GM19238 (cell line): ENCODE measurements at regions not wholly inside any gene's neighbourhood (a gene's known extent, or its start where the extent isn't known, plus 50 kb on each side); places are given as distances from the start of the nearest gene placed in this dataset.
"Not testable (repeated sequence)": the region's sequence is repeated elsewhere in the genome, so short reads cannot be mapped to it uniquely, and the experiment has no call there.

Source experiments
- DNase-seq: peaks from one replicate; pipeline ENCODE4 v3.0.0; 2011; ENCODE audit warnings: low spot score; ENCODE audit not compliant: insufficient read length

DNA sequence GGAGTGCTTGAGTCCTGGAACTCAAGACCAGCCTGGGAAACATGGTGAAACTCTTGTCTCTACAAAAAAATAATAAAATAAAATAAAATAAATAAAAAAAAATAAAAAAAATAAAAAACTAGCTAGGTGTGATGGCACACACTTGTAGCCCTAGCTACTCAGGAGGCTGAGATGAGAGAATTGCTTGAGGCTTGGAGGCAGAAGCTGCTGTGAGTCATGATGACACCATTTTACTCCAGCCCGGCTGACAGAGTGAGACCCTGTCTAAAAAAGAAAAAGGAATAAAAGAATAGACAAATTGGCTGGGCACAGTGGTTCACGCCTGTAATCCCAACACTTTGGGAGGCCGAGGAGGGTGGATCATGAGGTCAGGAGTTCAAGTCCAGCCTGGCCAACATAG, 1168.9 kb downstream of the SLITRK5 start:
- DNase-seq: no peak

DNA sequence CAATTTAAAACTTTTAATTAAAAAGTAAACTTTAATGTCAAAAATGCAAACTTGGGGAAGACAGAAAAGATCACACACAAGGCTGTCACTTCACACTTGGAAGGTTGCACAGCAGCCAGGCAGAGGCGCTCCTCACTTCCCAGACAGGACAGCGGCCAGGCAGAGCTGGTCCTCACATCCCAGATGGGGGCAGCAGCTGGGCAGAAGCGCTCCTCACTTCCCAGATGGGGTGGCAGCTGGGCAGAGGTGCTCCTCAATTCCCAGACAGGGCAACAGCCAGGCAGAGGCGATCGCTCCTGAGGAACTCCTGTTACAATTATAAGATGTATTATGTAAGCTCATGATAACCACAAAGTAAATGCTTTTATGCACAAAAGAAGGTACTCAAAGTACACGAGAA, 1181.1 kb downstream of the SLITRK5 start:
- DNase-seq: not testable (repeated sequence)

DNA sequence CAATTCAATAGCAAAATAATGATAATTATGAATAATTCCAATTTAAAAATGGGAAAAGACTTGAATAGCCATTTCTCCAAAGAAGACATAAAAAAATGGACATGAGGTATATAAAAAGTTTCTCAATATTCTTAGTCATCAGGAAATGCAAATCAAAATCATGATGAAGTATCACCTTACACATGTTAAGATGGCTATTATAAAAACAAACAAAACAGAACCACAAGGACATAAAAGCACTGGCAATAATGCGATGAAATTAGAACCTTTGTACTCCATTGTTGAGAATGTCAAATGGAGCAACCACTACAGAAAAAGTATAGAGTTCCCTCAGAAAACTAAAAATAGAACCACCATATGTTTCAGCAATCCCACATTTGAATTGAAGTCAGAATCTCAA, 1186.1 kb downstream of the SLITRK5 start:
- no peak for DNase-seq

DNA sequence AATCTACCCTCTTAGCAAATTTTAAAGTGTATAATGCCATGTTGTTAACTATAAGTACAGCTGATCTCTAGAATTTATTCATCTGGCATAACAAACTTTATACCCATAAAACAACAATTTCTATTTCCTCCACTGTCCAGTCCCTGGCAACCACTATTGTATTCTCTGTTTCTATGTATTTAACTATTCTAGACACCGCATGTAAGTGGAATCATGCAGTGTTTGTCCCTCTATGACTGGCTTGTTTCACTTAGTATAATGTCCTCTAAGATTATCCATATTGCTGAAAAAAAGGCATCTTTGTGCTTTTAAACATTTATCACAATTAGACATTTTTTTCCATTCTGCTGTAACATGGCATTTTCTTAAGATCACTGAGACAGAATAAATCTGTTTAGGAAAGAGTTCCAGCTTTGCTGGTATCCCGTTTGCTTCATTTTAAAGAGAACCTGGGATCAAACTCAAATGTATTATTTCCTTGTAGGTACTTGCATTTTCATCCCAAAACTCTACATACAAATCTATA, 1191.0 kb downstream of the SLITRK5 start:
- no peak for DNase-seq

DNA sequence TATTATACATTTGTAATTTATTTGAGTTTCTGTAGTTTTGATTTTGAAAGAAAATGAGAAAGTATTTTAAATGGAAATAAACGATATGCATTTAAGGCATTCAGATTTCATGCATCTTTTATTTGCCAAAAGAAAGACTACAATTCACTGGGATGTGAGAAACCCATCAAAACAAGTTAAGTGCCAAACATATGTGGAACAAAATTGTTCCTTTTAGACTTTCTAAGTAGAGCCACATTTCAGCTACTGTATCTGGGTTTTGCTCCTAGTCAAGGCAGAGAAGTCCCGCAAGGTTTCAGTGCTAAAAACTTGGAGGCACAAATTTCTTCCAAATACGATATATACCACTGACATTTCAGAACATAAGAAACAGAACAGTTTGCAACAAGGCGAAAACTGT, 1191.9 kb downstream of the SLITRK5 start:
- DNase-seq: no peak

DNA sequence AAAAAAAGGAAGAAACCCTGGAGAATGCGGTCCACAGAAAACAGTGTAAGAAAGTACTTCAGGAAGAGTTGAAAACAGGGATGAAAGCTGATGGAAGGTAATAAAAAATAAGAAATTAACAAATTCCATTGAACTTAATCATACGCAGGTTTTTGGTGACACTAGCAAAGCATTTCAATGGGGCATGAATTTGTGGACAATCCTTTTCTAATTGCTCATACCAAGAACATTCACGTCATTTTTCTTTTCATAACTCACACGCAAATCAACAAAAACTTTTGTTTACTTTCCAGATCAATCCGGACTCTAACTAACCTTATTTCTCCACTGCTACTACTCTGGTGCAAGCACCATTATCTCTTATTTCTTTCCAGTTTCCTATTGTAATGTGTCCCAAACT, 1195.0 kb downstream of the SLITRK5 start:
- no peak for DNase-seq

DNA sequence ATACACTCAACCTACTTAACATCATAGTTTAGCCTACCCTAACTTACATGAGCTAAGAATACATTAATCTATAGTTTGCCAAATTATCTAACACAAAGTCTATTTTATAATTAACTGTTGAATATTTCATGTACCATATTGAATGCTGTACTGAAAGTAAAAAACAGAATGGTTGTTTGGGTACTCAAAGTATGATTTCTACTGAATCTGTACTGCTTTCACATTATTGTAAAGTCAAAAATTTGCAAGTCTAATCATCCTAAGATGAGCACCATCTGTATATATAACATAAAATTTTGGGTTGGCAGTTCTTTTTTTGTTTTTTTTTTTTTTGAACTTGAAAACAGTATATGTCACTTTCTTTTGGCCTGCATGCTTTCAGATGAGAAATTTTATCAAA, 1212.6 kb downstream of the SLITRK5 start:
- no peak for DNase-seq

DNA sequence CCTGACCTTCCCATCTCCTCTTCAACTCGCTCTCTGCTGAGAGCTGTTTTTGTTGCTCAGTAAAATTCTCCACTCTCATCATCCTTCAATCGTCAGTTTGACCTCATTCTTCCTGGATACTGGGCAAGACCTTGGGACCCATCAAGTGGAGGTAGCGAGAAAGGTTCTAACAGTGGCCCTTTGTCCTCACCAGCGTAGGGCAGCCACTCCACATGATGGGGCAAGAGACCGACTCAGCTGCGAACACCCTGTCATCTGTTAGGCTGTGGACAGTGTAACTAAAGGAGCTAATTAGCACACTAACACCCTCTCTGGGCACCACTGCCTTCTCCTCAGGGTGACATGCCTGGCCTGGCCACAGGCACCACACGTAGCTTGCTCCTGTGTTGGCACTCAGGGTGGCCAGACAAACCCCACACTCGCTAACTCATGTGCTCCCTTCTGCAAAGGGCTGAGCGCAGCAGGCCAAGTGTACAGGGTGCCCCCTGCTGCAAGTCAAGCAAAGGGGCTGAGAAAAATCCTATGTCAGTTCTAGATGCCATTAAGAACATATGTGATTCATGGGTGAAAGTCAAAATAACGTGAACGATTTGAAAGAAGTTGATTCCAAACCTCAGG, 1216.0 kb downstream of the SLITRK5 start:
- no peak for DNase-seq

DNA sequence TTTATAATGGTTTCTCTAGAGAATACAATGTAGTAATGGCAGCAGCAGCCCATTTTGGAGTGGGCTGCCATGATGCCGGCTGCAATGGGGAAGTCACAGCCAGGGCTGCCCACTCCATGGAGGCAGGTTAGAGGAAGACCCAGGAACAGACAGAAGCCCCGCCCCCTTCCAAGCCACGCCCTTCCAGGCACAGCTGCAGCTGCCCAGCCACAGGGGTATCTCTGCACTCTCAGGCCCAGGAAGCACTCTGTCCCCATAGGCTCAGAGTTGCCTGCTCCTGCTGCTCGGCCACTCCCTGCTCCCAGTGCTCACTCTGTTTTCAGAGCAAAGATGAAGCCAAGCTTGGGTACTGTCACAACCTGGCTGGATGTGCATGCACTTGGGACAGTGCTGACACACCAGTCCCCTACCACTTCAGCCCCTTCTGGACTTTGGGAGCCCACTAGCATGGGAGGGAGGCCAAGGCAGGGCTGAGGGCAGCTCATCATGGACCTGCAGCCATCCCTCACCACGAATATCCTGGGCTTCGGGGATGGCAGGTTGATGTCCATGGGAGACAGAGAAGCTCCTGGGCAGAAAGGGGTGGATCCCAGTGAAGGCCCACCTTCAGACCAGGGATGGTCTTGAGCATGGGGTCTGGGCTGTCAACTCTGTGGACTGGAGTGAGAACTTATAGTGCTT, 1224.2 kb downstream of the SLITRK5 start:
- no peak for DNase-seq

DNA sequence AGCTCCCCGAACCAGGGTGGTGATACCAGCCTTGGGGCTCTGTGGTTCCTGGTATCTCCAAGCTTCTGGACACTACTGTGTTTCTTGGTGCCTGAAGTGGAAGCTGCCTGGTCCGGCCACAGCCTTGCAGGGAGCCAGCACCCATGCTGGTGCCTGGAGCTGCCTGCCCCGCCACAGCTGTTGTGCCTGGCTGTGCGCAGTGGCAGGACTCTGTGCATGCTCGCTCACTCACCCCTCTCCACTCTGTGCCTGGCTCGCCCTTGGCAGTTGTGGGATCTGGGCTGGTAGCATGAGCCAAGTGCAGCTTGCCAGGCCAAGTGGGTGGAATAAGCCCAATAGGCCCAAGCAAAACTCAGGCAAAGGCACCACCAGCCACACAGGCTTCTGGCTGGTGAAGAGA, 1225.3 kb downstream of the SLITRK5 start:
- no peak for DNase-seq

DNA sequence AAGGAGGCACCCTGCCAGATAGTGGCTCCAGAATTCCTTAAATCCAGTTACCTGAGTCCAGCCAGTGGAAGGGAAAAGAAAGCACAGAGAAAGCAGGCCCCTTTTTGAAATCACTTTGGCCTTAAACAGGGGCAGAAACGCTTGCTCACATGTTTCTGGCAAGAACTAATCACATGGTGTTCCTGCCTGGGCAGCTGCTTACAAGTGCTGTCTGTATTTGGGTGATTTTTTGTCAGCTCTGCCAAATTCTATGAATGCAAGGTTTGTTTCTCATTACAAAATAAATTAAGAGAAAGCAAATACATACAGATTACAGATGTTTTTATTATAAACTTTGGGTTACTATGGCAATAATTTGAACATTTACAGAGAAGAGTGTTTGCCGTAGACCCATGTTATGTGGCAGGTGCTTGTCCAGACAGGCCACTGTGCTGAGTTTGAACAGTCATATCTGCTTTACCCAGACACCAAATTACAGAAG, 1237.8 kb downstream of the SLITRK5 start:
- no peak for DNase-seq

DNA sequence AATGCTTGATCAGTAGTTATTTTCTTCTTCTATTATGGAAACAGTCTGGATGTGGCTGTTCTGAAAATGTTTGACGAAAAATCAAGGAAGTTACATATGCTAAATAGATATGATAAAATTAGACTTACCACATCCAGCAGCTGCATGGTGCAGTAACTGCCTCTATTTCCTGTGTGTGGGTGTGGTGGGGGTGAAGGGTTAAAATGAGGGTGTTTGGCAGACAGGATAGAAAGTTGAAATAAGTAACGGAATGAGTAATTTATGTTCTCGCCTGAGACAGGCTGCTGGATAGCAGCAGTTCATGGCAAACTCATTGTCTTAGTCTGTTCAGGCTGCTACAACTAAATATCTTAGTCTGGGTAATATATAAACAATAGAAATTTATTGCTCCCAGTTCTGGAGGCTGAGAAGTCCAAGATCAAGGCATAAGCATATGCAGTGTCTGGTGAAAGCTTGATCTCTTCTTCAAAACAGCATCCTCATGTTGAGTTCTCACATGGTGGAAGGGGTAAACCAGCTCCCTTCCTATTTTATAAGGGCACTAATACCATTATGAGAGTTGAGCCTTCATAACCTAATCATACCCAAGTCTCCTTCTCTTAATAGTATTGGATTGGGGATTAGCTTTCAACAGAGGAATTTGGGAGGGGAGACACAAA, 1248.9 kb downstream of the SLITRK5 start:
- DNase-seq: no peak

DNA sequence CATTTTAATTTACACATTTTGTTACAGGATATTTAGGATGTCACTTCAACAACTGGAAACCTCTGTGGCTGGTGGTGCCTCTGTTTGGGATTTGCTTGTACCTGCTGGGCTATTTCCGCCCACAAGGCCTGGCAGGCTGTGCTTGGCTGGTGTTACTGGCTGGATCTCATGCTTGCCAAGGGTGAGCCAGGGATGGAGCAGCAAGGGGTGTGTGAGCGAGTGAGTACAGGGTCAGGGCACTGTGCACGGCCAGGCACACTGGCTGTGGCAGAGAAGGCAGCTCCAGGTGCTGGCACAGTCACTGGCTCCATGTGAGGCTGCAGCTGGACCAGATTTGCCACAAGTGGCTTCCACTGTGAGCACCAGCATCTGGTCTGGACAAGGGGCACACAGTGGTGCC, 1254.8 kb downstream of the SLITRK5 start:
- no peak for DNase-seq

DNA sequence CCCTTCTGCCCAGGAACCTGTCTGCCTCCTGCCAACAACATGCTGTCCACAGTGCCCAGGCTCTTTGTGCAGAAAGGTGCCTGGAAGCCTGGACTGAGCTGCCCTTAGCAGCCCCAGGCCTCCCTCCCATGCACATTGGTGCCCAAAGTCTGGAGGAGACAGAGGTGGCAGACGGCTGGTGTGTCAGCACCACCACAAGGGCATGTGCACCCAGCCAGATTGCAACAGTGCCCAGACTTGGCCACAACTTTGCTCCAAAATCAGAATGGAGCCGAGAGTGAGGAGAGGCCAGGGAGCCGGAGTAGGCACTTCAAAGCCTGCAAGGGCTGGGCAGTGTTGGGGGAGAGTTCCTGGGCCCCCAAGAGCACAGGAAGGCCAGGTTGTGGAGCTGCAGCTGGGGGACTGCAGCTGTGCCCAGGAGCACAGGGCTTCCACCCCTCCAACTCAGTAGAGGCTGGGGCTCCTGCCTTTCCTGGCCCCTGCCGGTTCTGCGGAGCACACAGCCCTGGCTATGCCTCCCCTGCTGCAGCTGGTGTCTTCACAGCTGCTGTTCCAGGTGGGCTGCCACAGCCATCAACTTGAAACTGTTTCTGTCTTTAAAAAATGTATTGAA, 1255.8 kb downstream of the SLITRK5 start:
- no peak for DNase-seq

DNA sequence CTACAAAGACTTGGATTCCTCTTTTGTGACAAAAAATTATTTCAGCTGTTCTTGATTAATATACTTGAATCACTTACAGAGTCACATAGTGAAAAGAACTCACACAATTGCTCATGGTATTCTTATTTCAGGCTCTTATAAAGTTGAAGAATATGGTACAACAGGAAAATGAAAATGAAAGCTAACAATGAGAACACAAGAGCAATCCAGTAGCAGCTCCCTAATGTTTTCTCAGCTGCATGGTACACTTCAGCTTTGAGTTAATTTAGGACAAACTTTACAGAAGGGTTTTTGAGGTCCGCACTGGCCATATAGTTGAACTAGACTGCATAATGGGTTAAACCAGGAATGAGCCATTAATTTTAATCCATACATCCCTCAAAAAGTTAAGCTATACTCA, 1261.8 kb downstream of the SLITRK5 start:
- no peak for DNase-seq

DNA sequence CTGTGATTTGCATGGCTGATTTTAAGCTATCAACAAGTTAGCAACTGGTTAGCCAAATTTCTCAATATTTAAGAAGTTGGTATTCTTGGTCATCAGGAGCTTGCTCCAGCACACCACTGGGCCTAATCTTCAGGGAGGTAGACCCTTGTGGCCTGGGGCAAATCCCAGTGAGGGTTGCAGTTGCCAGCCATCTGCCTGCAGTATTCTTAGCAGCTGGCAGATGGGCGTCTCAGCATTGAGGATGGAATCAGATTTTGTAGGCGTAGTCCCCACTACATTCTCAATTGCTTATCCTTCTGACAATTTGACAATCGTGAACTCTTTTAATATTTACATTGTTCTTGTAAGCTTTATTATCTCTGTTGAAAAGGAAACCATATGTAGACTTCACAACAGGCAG, 1266.2 kb downstream of the SLITRK5 start:
- DNase-seq: no peak

DNA sequence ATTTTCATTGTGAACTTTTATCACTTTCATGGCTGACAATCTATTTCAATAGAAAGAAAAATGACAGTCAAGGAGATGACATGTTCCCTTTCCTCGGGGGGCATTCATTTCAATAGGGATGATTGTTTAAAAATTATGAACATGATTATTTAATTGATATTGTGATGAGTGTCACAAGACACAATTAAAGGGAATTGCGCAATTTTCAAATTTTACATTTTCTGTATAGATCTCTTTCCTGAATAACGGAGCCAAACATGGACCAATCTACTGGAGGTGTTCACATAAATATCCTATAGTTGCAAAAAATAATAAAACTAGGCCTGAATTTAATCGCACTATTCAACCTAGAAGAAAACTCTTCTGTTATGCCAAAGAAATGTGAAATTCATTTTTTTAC, 1274.6 kb downstream of the SLITRK5 start:
- no peak for DNase-seq

DNA sequence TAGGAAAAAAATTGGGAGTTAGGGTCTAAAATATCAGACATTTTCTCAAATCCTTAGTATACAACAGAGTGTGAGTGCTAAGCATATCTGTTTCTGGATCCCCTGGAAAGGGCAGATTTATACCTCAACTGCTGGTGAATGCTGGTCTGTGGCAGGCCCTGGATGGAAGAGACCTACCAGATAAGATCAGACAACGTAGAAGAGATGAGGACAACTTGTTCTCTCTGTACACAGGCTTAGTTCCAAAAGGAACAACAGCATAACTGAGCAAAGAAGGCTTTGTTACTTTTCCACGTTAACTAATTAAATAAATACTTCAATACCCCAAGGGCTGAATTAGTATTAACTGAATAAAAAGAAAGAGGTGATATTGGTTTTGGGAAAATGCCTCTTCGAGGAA, 1277.3 kb downstream of the SLITRK5 start:
- no peak for DNase-seq

DNA sequence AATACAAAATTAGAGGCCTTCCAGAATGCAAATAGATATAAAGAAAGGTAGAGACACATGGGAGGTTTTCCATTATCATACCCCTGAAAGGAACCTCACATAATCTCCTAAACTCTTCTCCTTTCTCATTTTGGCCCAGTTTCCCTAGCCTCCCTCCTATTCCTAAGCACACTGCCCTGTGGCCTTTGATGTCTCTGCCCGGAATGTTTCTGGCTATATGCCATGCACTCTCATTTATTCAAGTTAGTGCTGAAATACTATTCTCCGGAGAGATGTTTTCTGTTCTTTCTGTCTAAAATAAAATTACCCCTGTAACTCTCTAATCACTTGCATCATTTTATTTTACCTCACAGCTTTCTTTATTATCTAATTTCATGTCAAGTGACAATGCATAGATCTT, 1287.7 kb downstream of the SLITRK5 start:
- no peak for DNase-seq

DNA sequence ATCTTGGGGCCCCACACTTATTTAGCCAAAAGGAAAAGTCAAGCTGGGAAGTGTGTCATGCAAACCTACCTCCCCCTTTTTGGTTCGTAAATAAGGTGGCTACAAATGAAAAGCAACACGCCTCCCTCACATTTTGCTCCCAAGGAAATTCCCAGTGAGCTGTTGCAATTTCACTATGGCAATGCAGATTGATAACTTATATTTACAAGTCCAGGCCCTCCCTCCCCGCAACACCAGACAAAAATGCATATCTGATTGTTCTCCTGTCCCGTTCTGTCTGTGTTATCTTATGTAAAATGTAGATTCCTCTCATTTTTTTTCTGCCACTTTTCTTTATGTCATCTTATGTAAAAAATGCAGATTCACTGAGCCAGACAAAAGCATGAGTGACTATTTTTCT, 1305.3 kb downstream of the SLITRK5 start:
- DNase-seq: no peak

DNA sequence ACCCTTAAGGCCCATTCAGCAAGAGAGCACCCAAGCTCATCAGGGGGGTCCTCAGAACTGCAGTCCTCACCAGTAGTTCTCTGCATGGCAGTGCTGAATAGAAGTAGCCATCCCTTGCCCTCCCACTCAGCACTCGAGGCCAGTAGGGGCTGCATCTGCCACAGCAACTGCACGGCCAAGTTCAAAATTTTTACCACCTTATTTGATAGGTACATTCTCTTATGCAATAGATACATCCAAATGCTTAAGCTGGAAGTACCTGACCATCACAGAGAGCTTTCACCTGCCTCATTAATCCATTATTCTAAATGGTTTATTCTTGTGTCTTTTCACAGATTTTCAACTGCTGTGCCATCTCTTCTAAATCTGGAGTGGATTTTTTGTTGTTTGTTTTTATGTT, 1307.4 kb downstream of the SLITRK5 start:
- no peak for DNase-seq
